ENCODE measurements at regions not wholly inside any gene's neighbourhood (a gene's known extent, or its start where the extent isn't known, plus 50 kb on each side); places are given as distances from the start of the nearest gene placed in this dataset.

- TF ChIP-seq CTCF (IDR thresholded peaks at IDR 0.05) (no peak), EZH2 (IDR thresholded peaks at IDR 0.05; ENCODE audit: borderline replicate concordance, insufficient read depth, low read depth, low read length, poor library complexity, severe bottlenecking) (no peak)
- Mint-ChIP-seq H3K9me3 (ENCODE audit: insufficient read depth) (no peaks in the 10 kb centered on the region), H3K4me1 (no peaks in the 10 kb centered on the region), H3K27me3 (peaks cover 3% of the 10 kb centered on the region), H3K27ac (no peak overlapping the region), H3K4me3 (no peak overlapping the region)
- no peaks in the 10 kb centered on the region for H3K27me3 ChIP-seq (replicated peaks in 1 of 4; ENCODE audit: control extremely low read depth in 1 of 4, control insufficient read depth in 3 of 4, insufficient read depth in 4 of 4, low read length in 3 of 4)
- DNase-seq (no peak), ATAC-seq (ENCODE audit: low read depth) (no peak)
- H4K20me1 ChIP-seq (ENCODE audit: control insufficient read depth, insufficient read depth, low read length, poor library complexity, severe bottlenecking) = no peaks in the 10 kb centered on the region
- H3K4me3 ChIP-seq (ENCODE audit: control extremely low read depth in 1 of 5, extremely low read depth in 1 of 5, insufficient read depth in 1 of 5, low read depth in 2 of 5, low read length in 4 of 5) = no peak overlapping the region
- ChIA-PET CTCF (no interaction called here), POLR2A (no interaction called here)
- WGBS (ENCODE audit: insufficient coverage) = 79% methylated on average over 2 of the region's 4 CpGs
- H3K9me3 ChIP-seq (ENCODE audit: control extremely low read depth in 1 of 3, control insufficient read depth in 2 of 3, insufficient read depth in 1 of 3, low read length in 2 of 3) = no peaks in the 10 kb centered on the region
- intact Hi-C loops (cut with micrococcal nuclease) = no loop called here
- H3K79me2 ChIP-seq (ENCODE audit: control insufficient read depth, insufficient read depth, low read length) = no peaks in the 10 kb centered on the region
- H3K27ac ChIP-seq (ENCODE audit: low read length in 2 of 2) = no peak overlapping the region
- no peak overlapping the region for H2AFZ ChIP-seq (ENCODE audit: insufficient read depth, low read depth, low read length, poor library complexity, severe bottlenecking)
- H3K4me1 ChIP-seq (ENCODE audit: control insufficient read depth in 2 of 2, insufficient read depth in 2 of 2, low read length in 2 of 2) = no peaks in the 10 kb centered on the region
- H3K4me2 ChIP-seq (replicated peaks; ENCODE audit: low read depth, low read length, poor library complexity, severe bottlenecking) = no peak overlapping the region
- no peak overlapping the region for H3K9ac ChIP-seq (ENCODE audit: low read length)
- no peaks in the 10 kb centered on the region for H3K36me3 ChIP-seq (replicated peaks in 1 of 2; ENCODE audit: control extremely low read depth in 1 of 2, control insufficient read depth in 1 of 2, extremely low read depth in 1 of 2, insufficient read depth in 2 of 2, low read length in 1 of 2)
Measured at GRCh38 chr18:44231936-44232335, 448.8 kb upstream of the SETBP1 start.

GRCh38 chr18:44232500-44232899, 448.2 kb upstream of the SETBP1 start:
- intact Hi-C loops (cut with micrococcal nuclease) = no loop called here
- Mint-ChIP-seq H3K4me1 (no peaks in the 10 kb centered on the region), H3K27me3 (peaks cover 3% of the 10 kb centered on the region), H3K27ac (no peak overlapping the region), H3K4me3 (no peak overlapping the region), H3K9me3 (ENCODE audit: insufficient read depth) (no peaks in the 10 kb centered on the region)
- no peak overlapping the region for H2AFZ ChIP-seq (ENCODE audit: insufficient read depth, low read depth, low read length, poor library complexity, severe bottlenecking)
- POLR2A ChIA-PET = no interaction called here
- TF ChIP-seq CTCF (IDR thresholded peaks at IDR 0.05) = no peak
- no peak for TF ChIP-seq EZH2 (IDR thresholded peaks at IDR 0.05; ENCODE audit: borderline replicate concordance, insufficient read depth, low read depth, low read length, poor library complexity, severe bottlenecking)
- no peaks in the 10 kb centered on the region for H3K9me3 ChIP-seq (ENCODE audit: control extremely low read depth in 1 of 3, control insufficient read depth in 2 of 3, insufficient read depth in 1 of 3, low read length in 2 of 3)
- WGBS (ENCODE audit: insufficient coverage) = no CpG with 5 or more reads among the region's 1 CpG
- no peak overlapping the region for H3K27ac ChIP-seq (ENCODE audit: low read length in 2 of 2)
- no peak overlapping the region for H3K9ac ChIP-seq (ENCODE audit: low read length)
- H3K4me1 ChIP-seq (ENCODE audit: control insufficient read depth in 2 of 2, insufficient read depth in 2 of 2, low read length in 2 of 2) = no peaks in the 10 kb centered on the region
- DNase-seq (no peak), ATAC-seq (ENCODE audit: low read depth) (no peak)
- H3K36me3 ChIP-seq (replicated peaks in 1 of 2; ENCODE audit: control extremely low read depth in 1 of 2, control insufficient read depth in 1 of 2, extremely low read depth in 1 of 2, insufficient read depth in 2 of 2, low read length in 1 of 2) = no peaks in the 10 kb centered on the region
- no peaks in the 10 kb centered on the region for H3K79me2 ChIP-seq (ENCODE audit: control insufficient read depth, insufficient read depth, low read length)
- H3K27me3 ChIP-seq (replicated peaks in 1 of 4; ENCODE audit: control extremely low read depth in 1 of 4, control insufficient read depth in 3 of 4, insufficient read depth in 4 of 4, low read length in 3 of 4) = no peaks in the 10 kb centered on the region
- CTCF ChIA-PET = no interaction called here
- H3K4me2 ChIP-seq (replicated peaks; ENCODE audit: low read depth, low read length, poor library complexity, severe bottlenecking) = no peak overlapping the region
- no peaks in the 10 kb centered on the region for H4K20me1 ChIP-seq (ENCODE audit: control insufficient read depth, insufficient read depth, low read length, poor library complexity, severe bottlenecking)
- no peak overlapping the region for H3K4me3 ChIP-seq (ENCODE audit: control extremely low read depth in 1 of 5, extremely low read depth in 1 of 5, insufficient read depth in 1 of 5, low read depth in 2 of 5, low read length in 4 of 5)

All from B cell (primary cell).